ENCODE measurements at regions not wholly inside any gene's neighbourhood (a gene's known extent, or its start where the extent isn't known, plus 50 kb on each side); places are given as distances from the start of the nearest gene placed in this dataset.

DNA sequence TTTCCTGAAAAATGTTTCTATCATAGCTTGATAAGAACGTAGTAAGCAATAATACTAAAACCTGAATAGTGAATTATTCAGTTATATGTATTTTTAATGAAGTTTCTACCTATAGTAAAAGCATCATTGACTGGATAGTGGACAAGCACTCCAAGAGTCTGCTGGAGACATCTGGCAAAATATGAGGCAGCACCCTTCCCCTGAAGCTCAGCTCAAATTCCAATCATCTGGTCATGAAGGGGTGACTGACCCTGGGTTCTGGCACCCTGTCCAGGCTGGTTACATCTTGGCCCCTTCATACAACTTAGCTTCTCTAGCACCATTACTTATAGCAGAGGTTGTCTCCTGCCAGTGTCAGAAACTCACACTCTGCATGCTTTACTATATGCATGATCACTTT, 455.4 kb downstream of the RAP2B start:
- TF ChIP-seq CTCF (IDR thresholded peaks at IDR 0.05; ENCODE audit: low read depth, low read length, poor library complexity, severe bottlenecking) = no peak
- TF ChIP-seq EZH2phosphoT487 (IDR thresholded peaks at IDR 0.05; ENCODE audit: borderline replicate concordance, low read length) = no peak
